ENCODE measurements at regions not wholly inside any gene's neighbourhood (a gene's known extent, or its start where the extent isn't known, plus 50 kb on each side); places are given as distances from the start of the nearest gene placed in this dataset.

- TF ChIP-seq POLR2A (IDR thresholded peaks at IDR 0.05), result no peak
- no peak for TF ChIP-seq CTCF (IDR thresholded peaks at IDR 0.05)
- no peaks in the 10 kb centered on the region for H3K9me3 ChIP-seq
- ATAC-seq, result no peak
- no peaks in the 10 kb centered on the region for H3K4me1 ChIP-seq
- no peak for DNase-seq
- H3K4me3 ChIP-seq, result no peak overlapping the region
- H3K36me3 ChIP-seq, result no peaks in the 10 kb centered on the region
- 49% methylated on average over 2 of the region's 2 CpGs for WGBS (ENCODE audit: insufficient coverage, low coverage, low lambda C conversion rate, missing lambda C conversion rate)
- no peak overlapping the region for H3K27ac ChIP-seq
- intact Hi-C loops (cut with DNase I), result no loop called here
- H3K27me3 ChIP-seq, result no peaks in the 10 kb centered on the region
Measured at GRCh38 chr18:71403501-71403900, 1114.7 kb downstream of the SOCS6 start.

- WGBS (ENCODE audit: insufficient coverage, low coverage, low lambda C conversion rate, missing lambda C conversion rate), result 24% methylated on average over 4 of the region's 4 CpGs
- Histone ChIP-seq H3K36me3 (no peaks in the 10 kb centered on the region), H3K27me3 (no peaks in the 10 kb centered on the region), H3K4me1 (no peaks in the 10 kb centered on the region), H3K9me3 (no peaks in the 10 kb centered on the region), H3K27ac (no peak overlapping the region), H3K4me3 (no peak overlapping the region)
- DNase-seq, result no peak
- no peak for TF ChIP-seq POLR2A (IDR thresholded peaks at IDR 0.05)
- peak in 1 of 4 donors; percentile 19 for TF ChIP-seq CTCF (IDR thresholded peaks at IDR 0.05)
- intact Hi-C loops (cut with DNase I), result no loop called here
- ATAC-seq, result peak in 2 of 4 donors; percentile 22 to 28
Measured at GRCh38 chr18:71398531-71398930, 1109.7 kb downstream of the SOCS6 start.

GRCh38 chr18:71388148-71388547 is 1099.3 kb downstream of the SOCS6 start:
- no peaks in the 10 kb centered on the region for H3K4me1 ChIP-seq
- no peaks in the 10 kb centered on the region for H3K9me3 ChIP-seq
- intact Hi-C loops (cut with DNase I), result no loop called here
- no peak overlapping the region for H3K4me3 ChIP-seq
- H3K27me3 ChIP-seq, result no peaks in the 10 kb centered on the region
- DNase-seq, result no peak
- no peak for ATAC-seq
- H3K36me3 ChIP-seq, result no peaks in the 10 kb centered on the region
- H3K27ac ChIP-seq, result no peak overlapping the region
- 62% methylated on average over 3 of the region's 3 CpGs for WGBS (ENCODE audit: insufficient coverage, low coverage, low lambda C conversion rate, missing lambda C conversion rate)
- TF ChIP-seq POLR2A (IDR thresholded peaks at IDR 0.05) (no peak), CTCF (IDR thresholded peaks at IDR 0.05) (no peak)

- H3K36me3 ChIP-seq, result no peaks in the 10 kb centered on the region
- TF ChIP-seq CTCF (IDR thresholded peaks at IDR 0.05) (no peak), POLR2A (IDR thresholded peaks at IDR 0.05) (no peak)
- no peaks in the 10 kb centered on the region for H3K9me3 ChIP-seq
- H3K27me3 ChIP-seq, result no peaks in the 10 kb centered on the region
- DNase-seq (no peak), ATAC-seq (no peak)
- no peak overlapping the region for H3K4me3 ChIP-seq
- no peaks in the 10 kb centered on the region for H3K4me1 ChIP-seq
- WGBS (ENCODE audit: insufficient coverage, low coverage, low lambda C conversion rate, missing lambda C conversion rate), result 29% methylated on average over 4 of the region's 5 CpGs
- H3K27ac ChIP-seq, result no peak overlapping the region
- intact Hi-C loops (cut with DNase I), result no loop called here
Measured at GRCh38 chr18:71374294-71375000, 1085.6 kb downstream of the SOCS6 start.

All from right lobe of liver (tissue), 6 donors.